Esophagus squamous epithelium (tissue), 5 donors: ENCODE measurements at regions not wholly inside any gene's neighbourhood (a gene's known extent, or its start where the extent isn't known, plus 50 kb on each side); places are given as distances from the start of the nearest gene placed in this dataset.

Source experiments
- DNase-seq: peaks from one replicate; lab custom pipeline; 2025; lab: John Stamatoyannopoulos, UW
- H3K27ac ChIP-seq, 4 donors: fragments of 200-600 bp; sonication (generic); one replicate each; pipeline ENCODE4 v1.5.1; 2016 to 2019; ENCODE audit warnings: mild to moderate bottlenecking in 1 of 4
- H3K27me3 ChIP-seq, 4 donors: fragments of 200-600 bp; sonication (generic); 1 replicate in 3 of 4; 2 replicates in 1 of 4; pipeline versions ENCODE4 v1.5.1 to v1.6.0; 2017 to 2021; ENCODE audit warnings: antibody characterized with exemption in 1 of 4
- H3K36me3 ChIP-seq, 3 donors: fragments of 200-600 bp; sonication (generic); one replicate each; pipeline ENCODE4 v1.5.1; 2016 to 2019
- H3K4me1 ChIP-seq, 3 donors: fragments of 200-600 bp; sonication (generic); one replicate each; pipeline ENCODE4 v1.5.1; 2017 to 2019
- H3K4me3 ChIP-seq, 4 donors: fragments of 200-600 bp; sonication (generic); 1 replicate in 3 of 4; 2 replicates in 1 of 4; pipeline ENCODE4 v1.5.1; 2016 to 2019; ENCODE audit warnings: mild to moderate bottlenecking in 2 of 4, moderate library complexity in 1 of 4
- H3K9me3 ChIP-seq, 3 donors: fragments of 200-600 bp; sonication (generic); one replicate each; pipeline ENCODE4 v1.5.1; 2016 to 2019
- POLR2A ChIP-seq, 4 donors: fragments of 450-650 bp; IDR thresholded peaks; one replicate each; pipeline ENCODE4 v1.6.1; 2017; ENCODE audit warnings: antibody characterized with exemption in 4 of 4, mild to moderate bottlenecking in 4 of 4, moderate library complexity in 3 of 4
- WGBS, 2 donors: methylation state at CpG; one replicate each; pipeline ENCODE4 v1.1.5; 2018; 5-methylcytosine and 5-hydroxymethylcytosine counted together
- intact Hi-C: fragments of 100-400 bp; cut with DNase I; formaldehyde crosslinking; loops from one replicate; pipeline ENCODE4 v1.15.0; 2022
- donor health status: DM: yes; HTN: yes; CAD: no.

DNA sequence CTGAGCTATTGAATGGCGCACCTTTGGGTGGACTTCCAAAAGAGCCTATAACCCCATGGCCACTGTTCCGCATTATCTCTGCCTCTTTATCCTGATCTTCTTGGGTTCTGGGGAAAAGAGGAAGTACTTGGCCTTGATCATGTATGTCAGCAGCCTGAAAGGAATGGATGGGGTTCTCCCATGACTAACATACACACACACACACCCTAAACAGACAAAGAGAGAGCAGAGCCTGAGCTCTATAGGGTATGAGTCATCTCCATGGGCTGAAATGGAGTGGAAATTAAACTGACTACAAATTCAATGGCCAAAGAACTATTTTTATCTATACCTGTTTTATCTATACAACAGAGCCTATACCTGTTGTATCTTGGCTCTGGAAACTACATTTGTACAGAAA, 141.5 kb upstream of the MTMR8 start:
- H3K27ac ChIP-seq: no peak overlapping the region

More for the DNA sequence above, 141.5 kb upstream of the MTMR8 start:
- Histone ChIP-seq H3K36me3 (no peaks in the 10 kb centered on the region), H3K4me1 (no peaks in the 10 kb centered on the region), H3K9me3 (no peaks in the 10 kb centered on the region), H3K27me3 (no peaks in the 10 kb centered on the region), H3K4me3 (no peak overlapping the region)
- intact Hi-C loops: no loop called here
- no peak for TF ChIP-seq POLR2A (IDR thresholded peaks at IDR 0.05)
- DNase-seq: no peak
- WGBS, 2 donors: 61% methylated on average over 2 of the region's 2 CpGs; no CpG with 5 or more reads in 1 of the 2 donors
